Fibroblast of lung (primary cell): ENCODE measurements at regions not wholly inside any gene's neighbourhood (a gene's known extent, or its start where the extent isn't known, plus 50 kb on each side); places are given as distances from the start of the nearest gene placed in this dataset.

ENCODE experiments used
- CTCF ChIP-seq, 2 donors: IDR thresholded peaks in 1 of 2; conservative IDR thresholded peaks in 1 of 2; 1 replicate in 1 of 2; 2 replicates in 1 of 2; pipeline ENCODE4 v1.5.1; 2011 to 2012; ENCODE audit warnings: low read length in 2 of 2, control low read depth in 1 of 2, inconsistent platforms in 1 of 2, low read depth in 1 of 2, mild to moderate bottlenecking in 1 of 2
- EZH2 ChIP-seq: IDR thresholded peaks from 2 replicates; pipeline ENCODE4 v1.5.1; 2012; ENCODE audit warnings: low read length, control low read depth, mild to moderate bottlenecking; ENCODE audit errors: missing control alignments

- TF ChIP-seq EZH2 (no peak), CTCF (conservative IDR thresholded peaks at IDR 0.05 in 1 of 2, IDR thresholded peaks at IDR 0.05 in 1 of 2; ENCODE audit: low read depth in 1 of 2, low read length in 2 of 2) (no peak)
These were observed 198.5 kb upstream of the EYA4 start for GRCh38 chr6:133042550-133043120.
